ENCODE measurements at regions not wholly inside any gene's neighbourhood (a gene's known extent, or its start where the extent isn't known, plus 50 kb on each side); places are given as distances from the start of the nearest gene placed in this dataset.

DNA sequence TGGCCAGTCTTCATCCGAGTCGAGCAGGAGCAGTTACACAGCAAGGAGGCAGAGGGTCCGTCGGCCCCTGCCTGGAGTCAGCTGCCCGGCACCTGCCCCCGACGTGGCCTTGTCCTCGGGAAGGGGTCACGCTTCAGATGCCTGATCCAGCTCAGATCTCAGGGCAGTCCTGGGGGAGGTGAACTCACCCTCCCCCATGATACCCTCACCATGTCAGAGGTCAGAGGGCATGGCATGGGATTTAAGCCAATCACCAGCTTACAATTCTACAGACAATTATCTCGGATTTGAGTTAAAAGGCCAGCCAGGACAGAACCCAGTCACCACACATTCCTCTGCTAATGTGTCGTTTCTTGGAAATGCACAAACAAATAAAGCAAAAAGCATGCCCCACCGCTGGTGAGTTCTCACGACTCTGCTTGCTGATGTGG, 211.3 kb downstream of the FOXL1 start:
- TF ChIP-seq, protein P1, sequence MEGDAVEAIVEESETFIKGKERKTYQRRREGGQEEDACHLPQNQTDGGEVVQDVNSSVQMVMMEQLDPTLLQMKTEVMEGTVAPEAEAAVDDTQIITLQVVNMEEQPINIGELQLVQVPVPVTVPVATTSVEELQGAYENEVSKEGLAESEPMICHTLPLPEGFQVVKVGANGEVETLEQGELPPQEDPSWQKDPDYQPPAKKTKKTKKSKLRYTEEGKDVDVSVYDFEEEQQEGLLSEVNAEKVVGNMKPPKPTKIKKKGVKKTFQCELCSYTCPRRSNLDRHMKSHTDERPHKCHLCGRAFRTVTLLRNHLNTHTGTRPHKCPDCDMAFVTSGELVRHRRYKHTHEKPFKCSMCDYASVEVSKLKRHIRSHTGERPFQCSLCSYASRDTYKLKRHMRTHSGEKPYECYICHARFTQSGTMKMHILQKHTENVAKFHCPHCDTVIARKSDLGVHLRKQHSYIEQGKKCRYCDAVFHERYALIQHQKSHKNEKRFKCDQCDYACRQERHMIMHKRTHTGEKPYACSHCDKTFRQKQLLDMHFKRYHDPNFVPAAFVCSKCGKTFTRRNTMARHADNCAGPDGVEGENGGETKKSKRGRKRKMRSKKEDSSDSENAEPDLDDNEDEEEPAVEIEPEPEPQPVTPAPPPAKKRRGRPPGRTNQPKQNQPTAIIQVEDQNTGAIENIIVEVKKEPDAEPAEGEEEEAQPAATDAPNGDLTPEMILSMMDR (IDR thresholded peaks at IDR 0.05; ENCODE audit: low read depth, low read length), result no peak
- TF ChIP-seq EZH2phosphoT487 (IDR thresholded peaks at IDR 0.05; ENCODE audit: low read depth), result no peak
